ENCODE measurements at regions not wholly inside any gene's neighbourhood (a gene's known extent, or its start where the extent isn't known, plus 50 kb on each side); places are given as distances from the start of the nearest gene placed in this dataset.

- Histone ChIP-seq H3K27me3 (ENCODE audit: insufficient read depth, low read depth, severe bottlenecking) (no peaks in the 10 kb centered on the region), H3K9me3 (ENCODE audit: severe bottlenecking) (peaks cover 12% of the 10 kb centered on the region), H3K36me3 (no peaks in the 10 kb centered on the region), H3K27ac (no peak overlapping the region), H3K4me3 (ENCODE audit: low read depth, low read length) (no peak overlapping the region)
- no peak for DNase-seq
- TF ChIP-seq CTCF (IDR thresholded peaks at IDR 0.05; ENCODE audit: low read depth, low read length), result no peak
Observed at GRCh38 chr13:109436841-109437240, 349.5 kb downstream of the IRS2 start.

GRCh38 chr13:109436055-109436622, 350.2 kb downstream of the IRS2 start:
- no peak overlapping the region for H3K4me3 ChIP-seq (ENCODE audit: low read depth, low read length)
- no peak for TF ChIP-seq CTCF (IDR thresholded peaks at IDR 0.05; ENCODE audit: low read depth, low read length)
- DNase-seq, result no peak
- H3K36me3 ChIP-seq, result no peaks in the 10 kb centered on the region
- no peak overlapping the region for H3K27ac ChIP-seq
- peaks cover 9% of the 10 kb centered on the region for H3K9me3 ChIP-seq (ENCODE audit: severe bottlenecking)
- H3K27me3 ChIP-seq (ENCODE audit: insufficient read depth, low read depth, severe bottlenecking), result no peaks in the 10 kb centered on the region

- no peak for TF ChIP-seq CTCF (IDR thresholded peaks at IDR 0.05; ENCODE audit: low read depth, low read length)
- H3K27ac ChIP-seq, result no peak overlapping the region
- DNase-seq, result no peak
- H3K9me3 ChIP-seq (ENCODE audit: severe bottlenecking), result peaks cover 9% of the 10 kb centered on the region
- H3K27me3 ChIP-seq (ENCODE audit: insufficient read depth, low read depth, severe bottlenecking), result no peaks in the 10 kb centered on the region
- no peak overlapping the region for H3K4me3 ChIP-seq (ENCODE audit: low read depth, low read length)
- no peaks in the 10 kb centered on the region for H3K36me3 ChIP-seq
Observed at GRCh38 chr13:109431217-109431616, 355.2 kb downstream of the IRS2 start.

- no peak for DNase-seq
Observed at GRCh38 chr13:109428146-109428545, 358.2 kb downstream of the IRS2 start.

GRCh38 chr13:109427695-109428094, 358.7 kb downstream of the IRS2 start:
- no peaks in the 10 kb centered on the region for H3K36me3 ChIP-seq
- H3K27me3 ChIP-seq (ENCODE audit: insufficient read depth, low read depth, severe bottlenecking), result no peaks in the 10 kb centered on the region
- DNase-seq, result no peak
- H3K9me3 ChIP-seq (ENCODE audit: severe bottlenecking), result peaks cover 7% of the 10 kb centered on the region
- peak; percentile 54 for TF ChIP-seq CTCF (IDR thresholded peaks at IDR 0.05; ENCODE audit: low read depth, low read length)
- H3K27ac ChIP-seq, result no peak overlapping the region
- no peak overlapping the region for H3K4me3 ChIP-seq (ENCODE audit: low read depth, low read length)

More at GRCh38 chr13:109428146-109428545, 358.2 kb downstream of the IRS2 start:
- Histone ChIP-seq H3K36me3 (no peaks in the 10 kb centered on the region), H3K9me3 (ENCODE audit: severe bottlenecking) (peaks cover 9% of the 10 kb centered on the region), H3K27ac (no peak overlapping the region), H3K27me3 (ENCODE audit: insufficient read depth, low read depth, severe bottlenecking) (no peaks in the 10 kb centered on the region), H3K4me3 (ENCODE audit: low read depth, low read length) (no peak overlapping the region)
- no peak for TF ChIP-seq CTCF (IDR thresholded peaks at IDR 0.05; ENCODE audit: low read depth, low read length)

GRCh38 chr13:109427148-109427547, 359.2 kb downstream of the IRS2 start:
- no peak for DNase-seq
- Histone ChIP-seq H3K9me3 (ENCODE audit: severe bottlenecking) (peaks cover 2% of the 10 kb centered on the region), H3K36me3 (no peaks in the 10 kb centered on the region), H3K4me3 (ENCODE audit: low read depth, low read length) (no peak overlapping the region), H3K27me3 (ENCODE audit: insufficient read depth, low read depth, severe bottlenecking) (no peaks in the 10 kb centered on the region), H3K27ac (no peak overlapping the region)
- no peak for TF ChIP-seq CTCF (IDR thresholded peaks at IDR 0.05; ENCODE audit: low read depth, low read length)
